HL-60 (cell line): ENCODE measurements at regions not wholly inside any gene's neighbourhood (a gene's known extent, or its start where the extent isn't known, plus 50 kb on each side); places are given as distances from the start of the nearest gene placed in this dataset.

Experiments
- DNase-seq, 2 experiments: peaks; one replicate each; pipeline ENCODE4 v3.0.0-alpha.2; 2010 to 2020; ENCODE audit warnings: low read depth in 1 of 2, low spot score in 1 of 2
- H3K27ac ChIP-seq: fragments of 250-450 bp; sonication (Bioruptor Pico); replicated peaks from 2 replicates; pipeline ENCODE4 v1.5.1; 2020; ENCODE audit warnings: mild to moderate bottlenecking, moderate library complexity
- H3K27me3 ChIP-seq: fragments of 250-450 bp; sonication (Bioruptor Pico); 2 replicates; pipeline ENCODE4 v1.5.1; 2021; ENCODE audit warnings: mild to moderate bottlenecking, moderate library complexity; ENCODE audit not compliant: insufficient read depth, poor library complexity, severe bottlenecking
- H3K4me3 ChIP-seq: replicated peaks from 2 replicates; pipeline ENCODE4 v1.5.1; 2011; ENCODE audit warnings: mild to moderate bottlenecking, control low read depth, low read length; ENCODE audit not compliant: insufficient read depth
- CTCF ChIP-seq: IDR thresholded peaks from one replicate; pipeline ENCODE4 v1.5.1; 2011; ENCODE audit warnings: low read length, control low read depth, inconsistent platforms; ENCODE audit not compliant: insufficient read depth
- GABPA ChIP-seq: IDR thresholded peaks from 2 replicates; pipeline ENCODE4 v1.6.1; 2012; ENCODE audit warnings: low read depth
- POLR2AphosphoS5 ChIP-seq: IDR thresholded peaks from 2 replicates; pipeline ENCODE4 v1.6.1; 2012; ENCODE audit warnings: low read depth
- SPI1 ChIP-seq: IDR thresholded peaks from 2 replicates; pipeline ENCODE4 v1.6.1; 2012; ENCODE audit warnings: low read depth, mild to moderate bottlenecking, borderline replicate concordance
- TF ChIP-seq, protein P1 (sequence below): IDR thresholded peaks from 2 replicates; pipeline ENCODE4 v1.6.1; 2012; ENCODE audit warnings: low read depth; ENCODE audit not compliant: insufficient replicate concordance

- H3K27ac ChIP-seq: no peak overlapping the region
- no peak for DNase-seq
- no peak overlapping the region for H3K4me3 ChIP-seq
- H3K27me3 ChIP-seq: no peaks in the 10 kb centered on the region
- TF ChIP-seq GABPA (no peak), POLR2AphosphoS5 (no peak), SPI1 (no peak), CTCF (no peak)
- TF ChIP-seq, protein P1, sequence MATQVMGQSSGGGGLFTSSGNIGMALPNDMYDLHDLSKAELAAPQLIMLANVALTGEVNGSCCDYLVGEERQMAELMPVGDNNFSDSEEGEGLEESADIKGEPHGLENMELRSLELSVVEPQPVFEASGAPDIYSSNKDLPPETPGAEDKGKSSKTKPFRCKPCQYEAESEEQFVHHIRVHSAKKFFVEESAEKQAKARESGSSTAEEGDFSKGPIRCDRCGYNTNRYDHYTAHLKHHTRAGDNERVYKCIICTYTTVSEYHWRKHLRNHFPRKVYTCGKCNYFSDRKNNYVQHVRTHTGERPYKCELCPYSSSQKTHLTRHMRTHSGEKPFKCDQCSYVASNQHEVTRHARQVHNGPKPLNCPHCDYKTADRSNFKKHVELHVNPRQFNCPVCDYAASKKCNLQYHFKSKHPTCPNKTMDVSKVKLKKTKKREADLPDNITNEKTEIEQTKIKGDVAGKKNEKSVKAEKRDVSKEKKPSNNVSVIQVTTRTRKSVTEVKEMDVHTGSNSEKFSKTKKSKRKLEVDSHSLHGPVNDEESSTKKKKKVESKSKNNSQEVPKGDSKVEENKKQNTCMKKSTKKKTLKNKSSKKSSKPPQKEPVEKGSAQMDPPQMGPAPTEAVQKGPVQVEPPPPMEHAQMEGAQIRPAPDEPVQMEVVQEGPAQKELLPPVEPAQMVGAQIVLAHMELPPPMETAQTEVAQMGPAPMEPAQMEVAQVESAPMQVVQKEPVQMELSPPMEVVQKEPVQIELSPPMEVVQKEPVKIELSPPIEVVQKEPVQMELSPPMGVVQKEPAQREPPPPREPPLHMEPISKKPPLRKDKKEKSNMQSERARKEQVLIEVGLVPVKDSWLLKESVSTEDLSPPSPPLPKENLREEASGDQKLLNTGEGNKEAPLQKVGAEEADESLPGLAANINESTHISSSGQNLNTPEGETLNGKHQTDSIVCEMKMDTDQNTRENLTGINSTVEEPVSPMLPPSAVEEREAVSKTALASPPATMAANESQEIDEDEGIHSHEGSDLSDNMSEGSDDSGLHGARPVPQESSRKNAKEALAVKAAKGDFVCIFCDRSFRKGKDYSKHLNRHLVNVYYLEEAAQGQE: no peak
Observed at GRCh38 chr9:20200991-20201431, 412.2 kb upstream of the SLC24A2 start.

DNA sequence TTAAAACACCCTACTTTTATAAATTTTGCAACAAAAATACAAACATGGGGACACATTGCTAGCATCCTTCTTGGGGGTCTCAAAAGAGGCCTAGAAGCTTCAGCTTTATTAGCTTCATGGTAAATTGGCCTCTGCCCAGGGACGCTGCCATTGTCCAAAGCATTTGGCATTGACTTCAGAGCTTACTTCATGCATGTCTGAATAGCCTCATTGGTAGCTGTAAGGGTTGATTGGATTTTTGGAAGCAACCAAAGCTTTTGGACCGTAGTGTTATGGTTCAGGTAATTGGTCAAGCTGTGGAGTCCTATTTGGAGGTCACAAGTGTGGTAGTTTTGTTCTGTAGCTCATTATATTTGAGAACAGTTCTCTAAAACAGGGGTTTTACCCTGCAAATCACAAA, 411.7 kb upstream of the SLC24A2 start:
- no peaks in the 10 kb centered on the region for H3K27me3 ChIP-seq
- no peak for DNase-seq
- no peak overlapping the region for H3K4me3 ChIP-seq
- no peak overlapping the region for H3K27ac ChIP-seq
- TF ChIP-seq POLR2AphosphoS5 (no peak), SPI1 (no peak), CTCF (no peak), GABPA (no peak)
- TF ChIP-seq, protein P1: no peak

GRCh38 chr9:20199111-20199510, 410.3 kb upstream of the SLC24A2 start:
- no peak for TF ChIP-seq POLR2AphosphoS5
- TF ChIP-seq GABPA: no peak
- TF ChIP-seq SPI1: no peak
- no peak for TF ChIP-seq CTCF
- TF ChIP-seq, protein P1: no peak
- Histone ChIP-seq H3K27ac (no peak overlapping the region), H3K4me3 (no peak overlapping the region), H3K27me3 (no peaks in the 10 kb centered on the region)
- no peak for DNase-seq
